Panc1 (cell line): ENCODE measurements at regions not wholly inside any gene's neighbourhood (a gene's known extent, or its start where the extent isn't known, plus 50 kb on each side); places are given as distances from the start of the nearest gene placed in this dataset.

ENCODE experiments used
- ATAC-seq: fragments of 200-7000 bp; cut with Tn5 transposase; 2 replicates; pipeline ENCODE4 v1.9.1; 2020; ENCODE audit warnings: mild to moderate bottlenecking, moderate library complexity
- BruUV-seq: library from RNA; stranded (reverse); fragments of 400-500 nt; replicated peaks from 2 replicates; lab custom pipeline; 2021; lab: Mats Ljungman, UMichigan
- CTCF ChIA-PET: fragments of 300-600 bp; sonication (Branson Sonifier 250); formaldehyde crosslinking; loops from one replicate; lab custom pipeline; 2022; ENCODE audit warnings: antibody characterized with exemption; lab: Charles Lee
- POLR2A ChIA-PET: fragments of 300-600 bp; sonication (Branson Sonifier 250); formaldehyde crosslinking; loops from one replicate; lab custom pipeline; 2022; ENCODE audit warnings: antibody characterized with exemption; lab: Charles Lee
- DNase-seq: peaks from one replicate; pipeline ENCODE4 v3.0.0-alpha.2; 2010; ENCODE audit warnings: low read depth, low spot score
- H3K27ac ChIP-seq: 2 replicates; pipeline ENCODE4 v1.5.1; 2011; ENCODE audit warnings: mild to moderate bottlenecking, low read length, inconsistent platforms
- H3K27me3 ChIP-seq: fragments of 200-500 bp; sonication (Bioruptor generic); 2 replicates; pipeline ENCODE4 v1.6.0; 2014; ENCODE audit warnings: low read length, inconsistent platforms; ENCODE audit not compliant: control insufficient read depth, insufficient read depth
- H3K36me3 ChIP-seq: fragments of 200-500 bp; sonication (Bioruptor generic); 2 replicates; pipeline ENCODE4 v1.5.1; 2014; ENCODE audit warnings: inconsistent platforms, mild to moderate bottlenecking, low read length, moderate library complexity; ENCODE audit not compliant: control insufficient read depth, insufficient read depth
- H3K4me1 ChIP-seq: 2 replicates; pipeline ENCODE4 v1.5.1; 2011; ENCODE audit warnings: inconsistent platforms, mild to moderate bottlenecking, low read length, moderate library complexity; ENCODE audit not compliant: control insufficient read depth, insufficient read depth
- H3K4me3 ChIP-seq, 2 experiments: 2 replicates each; pipeline ENCODE4 v1.5.1; 2011 to 2012; ENCODE audit warnings: low read depth in 2 of 2, low read length in 2 of 2, mild to moderate bottlenecking in 2 of 2, inconsistent platforms in 1 of 2, moderate library complexity in 1 of 2
- H3K9me3 ChIP-seq: fragments of 200-500 bp; sonication (Bioruptor generic); 2 replicates; pipeline ENCODE4 v1.5.1; 2014; ENCODE audit warnings: low read depth, mild to moderate bottlenecking, inconsistent platforms, low read length, moderate library complexity; ENCODE audit not compliant: control insufficient read depth, insufficient read depth
- POLR2AphosphoS5 ChIP-seq: IDR thresholded peaks from 2 replicates; pipeline ENCODE4 v1.6.1; 2012; ENCODE audit warnings: mild to moderate bottlenecking, low read depth, low read length, moderate library complexity
- SIN3A ChIP-seq: IDR thresholded peaks from 2 replicates; pipeline ENCODE4 v1.6.1; 2012; ENCODE audit warnings: low read depth, mild to moderate bottlenecking, low read length, moderate library complexity, borderline replicate concordance; ENCODE audit not compliant: insufficient read depth
- TCF7L2 ChIP-seq: IDR thresholded peaks from 2 replicates; pipeline ENCODE4 v1.6.1; 2011; ENCODE audit warnings: mild to moderate bottlenecking, low read depth, low read length, inconsistent platforms
- in situ Hi-C: cut with HindIII; loops from 2 replicates; pipeline ENCODE4 v1.10.0; 2016; ENCODE audit warnings: low sequenced_read_pairs, low pct_unique_long_range_greater_than_20kb
- intact Hi-C: fragments of 100-400 bp; cut with micrococcal nuclease; formaldehyde crosslinking; loops from one replicate; pipeline ENCODE4 v1.10.0; 2022; ENCODE audit not compliant: unreplicated experiment
- TF ChIP-seq, protein P1 (sequence below): fragments of 450-650 bp; IDR thresholded peaks from 2 replicates; pipeline ENCODE4 v1.5.1; 2017; ENCODE audit warnings: mild to moderate bottlenecking
- TF ChIP-seq, protein P2 (sequence below), 2 experiments: IDR thresholded peaks; 2 replicates each; pipeline ENCODE4 v1.6.1; 2011 to 2012; ENCODE audit warnings: low read depth in 2 of 2, control low read depth in 1 of 2, low read length in 1 of 2, mild to moderate bottlenecking in 1 of 2, moderate library complexity in 1 of 2; ENCODE audit not compliant: insufficient read depth in 1 of 2

DNA sequence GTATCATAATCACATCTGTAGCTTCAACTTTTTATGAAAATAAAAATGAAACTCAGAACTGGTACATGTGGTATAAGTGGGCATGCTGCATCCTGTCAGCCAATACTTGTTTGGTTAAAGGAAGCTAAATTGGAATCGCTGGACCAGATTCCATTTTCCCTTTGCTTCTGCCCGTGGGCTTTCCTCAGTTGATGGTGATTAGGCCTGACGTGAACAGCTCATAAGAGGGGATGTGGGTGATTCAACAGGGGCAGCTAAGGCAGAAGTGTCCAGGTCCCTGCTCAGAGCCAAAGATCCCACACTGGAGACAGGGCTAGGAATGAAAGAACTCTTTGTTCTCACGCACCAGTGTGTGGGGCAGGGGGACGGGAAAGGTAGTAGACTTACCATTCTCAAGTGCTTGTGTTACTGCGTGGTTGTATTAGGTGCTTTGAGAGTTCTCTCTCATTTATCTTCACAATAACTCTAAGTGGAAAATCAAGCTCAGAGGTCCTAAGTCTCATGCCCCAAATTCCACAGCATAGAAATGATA is 63.2 kb upstream of the GUCY1A1 start:
- in situ Hi-C loops (no loop called here), intact Hi-C loops (no loop called here)
- no peak for ATAC-seq
- no peak for TF ChIP-seq TCF7L2
- TF ChIP-seq, protein P1, sequence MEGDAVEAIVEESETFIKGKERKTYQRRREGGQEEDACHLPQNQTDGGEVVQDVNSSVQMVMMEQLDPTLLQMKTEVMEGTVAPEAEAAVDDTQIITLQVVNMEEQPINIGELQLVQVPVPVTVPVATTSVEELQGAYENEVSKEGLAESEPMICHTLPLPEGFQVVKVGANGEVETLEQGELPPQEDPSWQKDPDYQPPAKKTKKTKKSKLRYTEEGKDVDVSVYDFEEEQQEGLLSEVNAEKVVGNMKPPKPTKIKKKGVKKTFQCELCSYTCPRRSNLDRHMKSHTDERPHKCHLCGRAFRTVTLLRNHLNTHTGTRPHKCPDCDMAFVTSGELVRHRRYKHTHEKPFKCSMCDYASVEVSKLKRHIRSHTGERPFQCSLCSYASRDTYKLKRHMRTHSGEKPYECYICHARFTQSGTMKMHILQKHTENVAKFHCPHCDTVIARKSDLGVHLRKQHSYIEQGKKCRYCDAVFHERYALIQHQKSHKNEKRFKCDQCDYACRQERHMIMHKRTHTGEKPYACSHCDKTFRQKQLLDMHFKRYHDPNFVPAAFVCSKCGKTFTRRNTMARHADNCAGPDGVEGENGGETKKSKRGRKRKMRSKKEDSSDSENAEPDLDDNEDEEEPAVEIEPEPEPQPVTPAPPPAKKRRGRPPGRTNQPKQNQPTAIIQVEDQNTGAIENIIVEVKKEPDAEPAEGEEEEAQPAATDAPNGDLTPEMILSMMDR = no peak
- no peak for TF ChIP-seq SIN3A
- TF ChIP-seq POLR2AphosphoS5 = no peak
- TF ChIP-seq, protein P2, sequence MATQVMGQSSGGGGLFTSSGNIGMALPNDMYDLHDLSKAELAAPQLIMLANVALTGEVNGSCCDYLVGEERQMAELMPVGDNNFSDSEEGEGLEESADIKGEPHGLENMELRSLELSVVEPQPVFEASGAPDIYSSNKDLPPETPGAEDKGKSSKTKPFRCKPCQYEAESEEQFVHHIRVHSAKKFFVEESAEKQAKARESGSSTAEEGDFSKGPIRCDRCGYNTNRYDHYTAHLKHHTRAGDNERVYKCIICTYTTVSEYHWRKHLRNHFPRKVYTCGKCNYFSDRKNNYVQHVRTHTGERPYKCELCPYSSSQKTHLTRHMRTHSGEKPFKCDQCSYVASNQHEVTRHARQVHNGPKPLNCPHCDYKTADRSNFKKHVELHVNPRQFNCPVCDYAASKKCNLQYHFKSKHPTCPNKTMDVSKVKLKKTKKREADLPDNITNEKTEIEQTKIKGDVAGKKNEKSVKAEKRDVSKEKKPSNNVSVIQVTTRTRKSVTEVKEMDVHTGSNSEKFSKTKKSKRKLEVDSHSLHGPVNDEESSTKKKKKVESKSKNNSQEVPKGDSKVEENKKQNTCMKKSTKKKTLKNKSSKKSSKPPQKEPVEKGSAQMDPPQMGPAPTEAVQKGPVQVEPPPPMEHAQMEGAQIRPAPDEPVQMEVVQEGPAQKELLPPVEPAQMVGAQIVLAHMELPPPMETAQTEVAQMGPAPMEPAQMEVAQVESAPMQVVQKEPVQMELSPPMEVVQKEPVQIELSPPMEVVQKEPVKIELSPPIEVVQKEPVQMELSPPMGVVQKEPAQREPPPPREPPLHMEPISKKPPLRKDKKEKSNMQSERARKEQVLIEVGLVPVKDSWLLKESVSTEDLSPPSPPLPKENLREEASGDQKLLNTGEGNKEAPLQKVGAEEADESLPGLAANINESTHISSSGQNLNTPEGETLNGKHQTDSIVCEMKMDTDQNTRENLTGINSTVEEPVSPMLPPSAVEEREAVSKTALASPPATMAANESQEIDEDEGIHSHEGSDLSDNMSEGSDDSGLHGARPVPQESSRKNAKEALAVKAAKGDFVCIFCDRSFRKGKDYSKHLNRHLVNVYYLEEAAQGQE (IDR thresholded peaks at IDR 0.05; ENCODE audit: insufficient read depth in 1 of 2, low read depth in 2 of 2, low read length in 1 of 2) = no peak
- Histone ChIP-seq H3K9me3 (no peaks in the 10 kb centered on the region), H3K4me3 (no peak overlapping the region), H3K4me1 (no peaks in the 10 kb centered on the region), H3K36me3 (no peaks in the 10 kb centered on the region), H3K27me3 (no peaks in the 10 kb centered on the region), H3K27ac (no peak overlapping the region)
- CTCF ChIA-PET = no interaction called here
- no peak for DNase-seq
- no TSS peak for BruUV-seq
- POLR2A ChIA-PET = interaction anchor here (0.7 kb wide), 1 partner anchor 157 kb away, joined by 16 read pairs; no protein-coding TSS in a partner anchor

DNA sequence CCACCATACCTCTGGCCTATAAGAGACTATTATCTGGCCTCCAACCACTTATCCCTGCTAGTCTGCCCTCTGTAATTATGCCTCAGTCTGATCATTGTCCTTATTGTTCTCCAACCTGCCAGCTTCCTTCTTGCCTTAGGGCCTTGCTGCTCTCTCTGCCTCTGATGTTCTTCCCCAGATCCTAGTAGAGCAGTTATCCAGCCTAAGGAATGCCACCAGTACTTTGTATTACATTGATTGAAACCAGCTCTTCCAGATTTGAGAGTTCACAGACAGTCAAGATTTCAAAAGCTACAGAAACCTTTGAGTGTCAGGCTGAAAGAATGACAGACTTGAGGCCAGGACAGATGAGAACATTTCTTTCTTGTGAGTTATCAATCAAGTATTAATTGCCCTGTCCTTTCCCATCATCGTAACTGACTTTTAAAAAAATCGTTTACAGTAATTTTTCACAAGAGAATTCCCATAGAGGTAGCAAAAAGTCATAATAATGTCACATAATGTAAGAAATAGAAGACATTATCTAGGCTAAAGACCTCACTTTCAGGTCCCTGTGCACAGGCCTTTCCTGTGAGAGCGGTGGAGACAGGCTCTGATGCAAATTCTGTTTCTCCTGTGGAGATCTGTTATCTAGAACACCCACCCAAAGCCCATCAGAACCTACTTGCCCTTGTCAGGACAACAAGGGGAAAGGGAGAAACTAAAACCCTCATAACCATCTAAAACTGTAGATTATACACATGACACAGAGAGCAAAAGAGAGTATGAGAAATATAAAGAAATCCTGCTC is 64.1 kb upstream of the GUCY1A1 start:
- Histone ChIP-seq H3K9me3 (no peaks in the 10 kb centered on the region), H3K27ac (no peak overlapping the region), H3K4me1 (no peaks in the 10 kb centered on the region), H3K27me3 (no peaks in the 10 kb centered on the region), H3K4me3 (no peak overlapping the region), H3K36me3 (no peaks in the 10 kb centered on the region)
- ChIA-PET POLR2A (no interaction called here), CTCF (no interaction called here)
- TF ChIP-seq POLR2AphosphoS5 (no peak), SIN3A (no peak), TCF7L2 (no peak)
- TF ChIP-seq, protein P2 (IDR thresholded peaks at IDR 0.05; ENCODE audit: insufficient read depth in 1 of 2, low read depth in 2 of 2, low read length in 1 of 2) = no peak
- TF ChIP-seq, protein P1 = no peak
- no peak for ATAC-seq
- intact Hi-C loops (no loop called here), in situ Hi-C loops (no loop called here)
- BruUV-seq = no TSS peak
- no peak for DNase-seq
